Suprapubic skin (tissue), 4 donors: ENCODE measurements at regions not wholly inside any gene's neighbourhood (a gene's known extent, or its start where the extent isn't known, plus 50 kb on each side); places are given as distances from the start of the nearest gene placed in this dataset.

ENCODE experiments used
- DNase-seq, 2 donors: peaks; one replicate each; pipeline ENCODE4 v3.0.0-alpha.2; 2019; ENCODE audit warnings: low spot score in 2 of 2
- H3K27ac ChIP-seq: fragments of 200-600 bp; sonication (generic); one replicate; pipeline ENCODE4 v1.5.1; 2019
- H3K27me3 ChIP-seq: fragments of 200-600 bp; sonication (generic); one replicate; pipeline ENCODE4 v1.5.1; 2019
- H3K36me3 ChIP-seq: fragments of 200-600 bp; sonication (generic); one replicate; pipeline ENCODE4 v1.5.1; 2019
- H3K4me1 ChIP-seq: fragments of 200-600 bp; sonication (generic); one replicate; pipeline ENCODE4 v1.5.1; 2019
- H3K4me3 ChIP-seq: fragments of 200-600 bp; sonication (generic); one replicate; pipeline ENCODE4 v1.5.1; 2019; ENCODE audit warnings: mild to moderate bottlenecking
- H3K9me3 ChIP-seq: fragments of 200-600 bp; sonication (generic); one replicate; pipeline ENCODE4 v1.5.1; 2019
- CTCF ChIP-seq, 2 donors: fragments of 200-600 bp in 1 of 2; fragments of 450-650 bp in 1 of 2; sonication (generic) in 1 of 2; IDR thresholded peaks; one replicate each; pipeline ENCODE4 v1.5.1; 2016 to 2019; ENCODE audit warnings: antibody characterized with exemption in 2 of 2, mild to moderate bottlenecking in 1 of 2, moderate library complexity in 1 of 2
- EP300 ChIP-seq: sonication (generic); formaldehyde crosslinking; IDR thresholded peaks from one replicate; pipeline ENCODE4 v1.6.1; 2017; ENCODE audit warnings: antibody characterized with exemption
- POLR2A ChIP-seq, 2 donors: fragments of 450-650 bp; IDR thresholded peaks; one replicate each; pipeline ENCODE4 v1.6.1; 2017; ENCODE audit warnings: antibody characterized with exemption in 2 of 2, mild to moderate bottlenecking in 2 of 2, moderate library complexity in 2 of 2
- POLR2AphosphoS5 ChIP-seq, 3 donors: sonication (generic); formaldehyde crosslinking; IDR thresholded peaks; one replicate each; pipeline ENCODE4 v1.6.1; 2017; ENCODE audit warnings: antibody characterized with exemption in 3 of 3
- WGBS: methylation state at CpG from one replicate; pipeline ENCODE4 v1.1.5; 2018; 5-methylcytosine and 5-hydroxymethylcytosine counted together

- Histone ChIP-seq H3K27ac (no peak overlapping the region), H3K9me3 (peaks cover 8% of the 10 kb centered on the region), H3K4me3 (no peak overlapping the region), H3K36me3 (no peaks in the 10 kb centered on the region), H3K4me1 (no peaks in the 10 kb centered on the region), H3K27me3 (no peaks in the 10 kb centered on the region)
- no peak for DNase-seq
- TF ChIP-seq EP300, result no peak
- no peak for TF ChIP-seq CTCF (IDR thresholded peaks at IDR 0.05)
- no peak for TF ChIP-seq POLR2AphosphoS5 (IDR thresholded peaks at IDR 0.05)
- TF ChIP-seq POLR2A (IDR thresholded peaks at IDR 0.05), result no peak
- WGBS, result 93% methylated on average over 10 of the region's 10 CpGs
These were observed 1139.3 kb upstream of the CELF2 start for GRCh38 chr10:9878383-9878782.

- H3K4me3 ChIP-seq, result no peak overlapping the region
- no peak overlapping the region for H3K27ac ChIP-seq
- DNase-seq, result no peak
- no peaks in the 10 kb centered on the region for H3K36me3 ChIP-seq
- TF ChIP-seq EP300 (no peak), CTCF (IDR thresholded peaks at IDR 0.05) (no peak), POLR2A (IDR thresholded peaks at IDR 0.05) (no peak), POLR2AphosphoS5 (IDR thresholded peaks at IDR 0.05) (no peak)
- 71% methylated on average over 3 of the region's 3 CpGs for WGBS
- no peaks in the 10 kb centered on the region for H3K27me3 ChIP-seq
- peaks cover 8% of the 10 kb centered on the region for H3K9me3 ChIP-seq
- H3K4me1 ChIP-seq, result no peaks in the 10 kb centered on the region
These were observed 1131.9 kb upstream of the CELF2 start for GRCh38 chr10:9885761-9886160.

GRCh38 chr10:9886772-9887171, 1130.9 kb upstream of the CELF2 start:
- TF ChIP-seq POLR2AphosphoS5 (IDR thresholded peaks at IDR 0.05), result no peak
- TF ChIP-seq CTCF (IDR thresholded peaks at IDR 0.05), result no peak
- TF ChIP-seq POLR2A (IDR thresholded peaks at IDR 0.05), result no peak
- TF ChIP-seq EP300, result no peak
- no peak for DNase-seq
- Histone ChIP-seq H3K9me3 (peaks cover 8% of the 10 kb centered on the region), H3K36me3 (no peaks in the 10 kb centered on the region), H3K27ac (no peak overlapping the region), H3K27me3 (no peaks in the 10 kb centered on the region), H3K4me3 (no peak overlapping the region), H3K4me1 (no peaks in the 10 kb centered on the region)
- WGBS, result 89% methylated on average over 1 of the region's 1 CpG

- H3K4me3 ChIP-seq, result no peak overlapping the region
- H3K9me3 ChIP-seq, result no peaks in the 10 kb centered on the region
- H3K27me3 ChIP-seq, result no peaks in the 10 kb centered on the region
- no peaks in the 10 kb centered on the region for H3K36me3 ChIP-seq
- H3K27ac ChIP-seq, result no peak overlapping the region
- H3K4me1 ChIP-seq, result no peaks in the 10 kb centered on the region
- 86% methylated on average over 2 of the region's 2 CpGs for WGBS
- no peak for DNase-seq
- TF ChIP-seq POLR2AphosphoS5 (IDR thresholded peaks at IDR 0.05), result no peak
- no peak for TF ChIP-seq EP300
- TF ChIP-seq POLR2A (IDR thresholded peaks at IDR 0.05), result no peak
- TF ChIP-seq CTCF (IDR thresholded peaks at IDR 0.05), result no peak
These were observed 1122.2 kb upstream of the CELF2 start for GRCh38 chr10:9895453-9895852.

GRCh38 chr10:9895981-9896380, 1121.7 kb upstream of the CELF2 start:
- Histone ChIP-seq H3K4me3 (no peak overlapping the region), H3K36me3 (no peaks in the 10 kb centered on the region), H3K4me1 (no peaks in the 10 kb centered on the region), H3K27me3 (no peaks in the 10 kb centered on the region), H3K27ac (no peak overlapping the region), H3K9me3 (no peaks in the 10 kb centered on the region)
- no peak for DNase-seq
- TF ChIP-seq POLR2A (IDR thresholded peaks at IDR 0.05) (no peak), CTCF (IDR thresholded peaks at IDR 0.05) (no peak), EP300 (no peak), POLR2AphosphoS5 (IDR thresholded peaks at IDR 0.05) (no peak)
